Neural progenitor cell (in vitro differentiated cells): ENCODE measurements at regions not wholly inside any gene's neighbourhood (a gene's known extent, or its start where the extent isn't known, plus 50 kb on each side); places are given as distances from the start of the nearest gene placed in this dataset.

Experiments
- EZH2 ChIP-seq: fragments of 200-600 bp; sonication (generic); IDR thresholded peaks from 2 replicates; pipeline ENCODE4 v1.6.1; 2017; ENCODE audit warnings: antibody characterized with exemption, mild to moderate bottlenecking, moderate library complexity
- EZH2phosphoT487 ChIP-seq: fragments of 200-600 bp; sonication (generic); IDR thresholded peaks from 2 replicates; pipeline ENCODE4 v1.6.1; 2017; ENCODE audit warnings: antibody characterized with exemption
- TF ChIP-seq, protein P1 (sequence below): fragments of 200-600 bp; sonication (generic); IDR thresholded peaks from 2 replicates; pipeline ENCODE4 v1.5.1; 2017; ENCODE audit warnings: antibody characterized with exemption, mild to moderate bottlenecking

DNA sequence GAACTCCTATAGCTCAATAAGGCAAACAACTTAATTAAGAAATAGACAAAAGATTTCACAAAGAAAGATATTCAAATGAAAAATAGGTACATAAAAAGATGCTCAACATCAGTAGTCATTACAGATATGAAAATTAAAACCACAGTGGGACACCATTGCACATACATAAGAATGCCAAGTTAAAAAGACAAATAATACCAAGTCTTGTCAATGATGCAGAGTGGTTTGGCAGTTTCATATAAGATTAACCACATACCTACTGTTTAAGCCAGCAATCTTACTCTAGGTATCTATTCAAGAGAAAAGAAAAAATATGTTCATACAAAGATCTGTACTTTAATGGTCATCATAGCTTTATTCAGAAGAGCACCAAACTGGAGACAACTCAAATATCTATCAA, 63.5 kb upstream of the GLS start:
- TF ChIP-seq, protein P1, sequence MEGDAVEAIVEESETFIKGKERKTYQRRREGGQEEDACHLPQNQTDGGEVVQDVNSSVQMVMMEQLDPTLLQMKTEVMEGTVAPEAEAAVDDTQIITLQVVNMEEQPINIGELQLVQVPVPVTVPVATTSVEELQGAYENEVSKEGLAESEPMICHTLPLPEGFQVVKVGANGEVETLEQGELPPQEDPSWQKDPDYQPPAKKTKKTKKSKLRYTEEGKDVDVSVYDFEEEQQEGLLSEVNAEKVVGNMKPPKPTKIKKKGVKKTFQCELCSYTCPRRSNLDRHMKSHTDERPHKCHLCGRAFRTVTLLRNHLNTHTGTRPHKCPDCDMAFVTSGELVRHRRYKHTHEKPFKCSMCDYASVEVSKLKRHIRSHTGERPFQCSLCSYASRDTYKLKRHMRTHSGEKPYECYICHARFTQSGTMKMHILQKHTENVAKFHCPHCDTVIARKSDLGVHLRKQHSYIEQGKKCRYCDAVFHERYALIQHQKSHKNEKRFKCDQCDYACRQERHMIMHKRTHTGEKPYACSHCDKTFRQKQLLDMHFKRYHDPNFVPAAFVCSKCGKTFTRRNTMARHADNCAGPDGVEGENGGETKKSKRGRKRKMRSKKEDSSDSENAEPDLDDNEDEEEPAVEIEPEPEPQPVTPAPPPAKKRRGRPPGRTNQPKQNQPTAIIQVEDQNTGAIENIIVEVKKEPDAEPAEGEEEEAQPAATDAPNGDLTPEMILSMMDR, result no peak
- TF ChIP-seq EZH2, result no peak
- no peak for TF ChIP-seq EZH2phosphoT487
